ENCODE measurements at regions not wholly inside any gene's neighbourhood (a gene's known extent, or its start where the extent isn't known, plus 50 kb on each side); places are given as distances from the start of the nearest gene placed in this dataset.

DNA sequence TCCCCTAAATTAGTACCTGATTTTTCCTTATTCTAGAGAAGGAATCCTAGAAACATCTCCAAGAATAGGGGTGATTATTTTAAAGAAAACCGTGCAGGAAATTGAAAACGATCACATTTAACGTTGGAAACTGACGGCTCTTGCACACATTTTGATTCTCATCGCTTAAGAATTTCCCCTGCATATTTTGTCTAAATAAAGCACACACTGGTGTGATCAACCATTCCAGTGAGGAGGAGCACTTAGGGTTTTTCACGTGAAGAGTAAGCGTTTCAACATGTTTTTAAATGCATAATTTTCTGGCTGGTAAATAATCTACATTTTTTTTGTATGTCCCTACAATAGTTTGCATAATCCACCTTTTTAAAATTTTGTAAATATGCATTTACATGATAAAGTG lies 229.7 kb upstream of the PFKP start:
- in situ Hi-C loops (cut with MboI; ENCODE audit: low pct_unique_long_range_greater_than_20kb, low sequenced_read_pairs, unreplicated experiment) = no loop called here
- TF ChIP-seq, protein P1, sequence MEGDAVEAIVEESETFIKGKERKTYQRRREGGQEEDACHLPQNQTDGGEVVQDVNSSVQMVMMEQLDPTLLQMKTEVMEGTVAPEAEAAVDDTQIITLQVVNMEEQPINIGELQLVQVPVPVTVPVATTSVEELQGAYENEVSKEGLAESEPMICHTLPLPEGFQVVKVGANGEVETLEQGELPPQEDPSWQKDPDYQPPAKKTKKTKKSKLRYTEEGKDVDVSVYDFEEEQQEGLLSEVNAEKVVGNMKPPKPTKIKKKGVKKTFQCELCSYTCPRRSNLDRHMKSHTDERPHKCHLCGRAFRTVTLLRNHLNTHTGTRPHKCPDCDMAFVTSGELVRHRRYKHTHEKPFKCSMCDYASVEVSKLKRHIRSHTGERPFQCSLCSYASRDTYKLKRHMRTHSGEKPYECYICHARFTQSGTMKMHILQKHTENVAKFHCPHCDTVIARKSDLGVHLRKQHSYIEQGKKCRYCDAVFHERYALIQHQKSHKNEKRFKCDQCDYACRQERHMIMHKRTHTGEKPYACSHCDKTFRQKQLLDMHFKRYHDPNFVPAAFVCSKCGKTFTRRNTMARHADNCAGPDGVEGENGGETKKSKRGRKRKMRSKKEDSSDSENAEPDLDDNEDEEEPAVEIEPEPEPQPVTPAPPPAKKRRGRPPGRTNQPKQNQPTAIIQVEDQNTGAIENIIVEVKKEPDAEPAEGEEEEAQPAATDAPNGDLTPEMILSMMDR (IDR thresholded peaks at IDR 0.05; ENCODE audit: extremely low read depth, insufficient read depth, missing control alignments) = no peak
- DNase-seq (ENCODE audit: low spot score) = no peak

DNA sequence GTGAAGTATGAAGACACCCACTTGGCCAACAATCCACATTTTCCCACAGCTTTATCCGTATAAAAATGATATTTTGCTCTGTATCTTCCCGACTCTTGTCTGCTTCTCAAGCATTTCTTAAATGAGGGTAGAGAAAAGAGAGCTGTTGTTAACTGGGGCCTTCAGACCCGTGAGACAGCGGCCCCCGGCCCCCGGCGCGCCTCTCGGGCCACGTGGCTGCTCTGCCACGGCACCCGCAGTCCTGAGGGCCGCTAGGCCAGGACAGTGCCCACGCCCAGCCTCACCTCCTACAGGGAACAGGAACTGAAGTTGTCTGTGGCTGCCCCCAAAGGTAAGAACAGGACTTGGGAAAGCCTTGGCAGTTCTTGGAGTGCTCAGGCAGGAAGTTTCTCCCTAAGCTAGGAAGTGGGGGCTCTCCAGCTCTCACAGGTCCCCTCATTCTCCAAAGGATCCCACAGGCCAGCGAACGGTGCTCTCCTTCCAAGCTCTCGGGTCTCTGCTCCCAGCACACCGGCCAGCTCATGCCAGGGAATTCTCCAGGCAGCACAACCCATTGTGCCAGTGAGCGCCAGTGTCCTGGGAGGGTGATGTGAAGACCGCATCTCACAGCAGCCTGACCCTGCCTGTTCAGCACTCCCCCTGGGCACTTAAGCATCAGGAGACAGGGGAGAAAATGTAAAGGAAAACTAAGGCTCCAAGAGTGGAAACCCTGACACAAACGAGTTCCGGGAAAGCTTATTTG lies 230.3 kb upstream of the PFKP start:
- DNase-seq (ENCODE audit: low spot score) = no peak
- TF ChIP-seq, protein P1 (IDR thresholded peaks at IDR 0.05; ENCODE audit: extremely low read depth, insufficient read depth, missing control alignments) = no peak
- in situ Hi-C loops (cut with MboI; ENCODE audit: low pct_unique_long_range_greater_than_20kb, low sequenced_read_pairs, unreplicated experiment) = no loop called here

- TF ChIP-seq, protein P1 (IDR thresholded peaks at IDR 0.05; ENCODE audit: extremely low read depth, insufficient read depth, missing control alignments) = no peak
- no peak for DNase-seq (ENCODE audit: low spot score)
- in situ Hi-C loops (cut with MboI; ENCODE audit: low pct_unique_long_range_greater_than_20kb, low sequenced_read_pairs, unreplicated experiment) = no loop called here
These were observed 233.1 kb upstream of the PFKP start for GRCh38 chr10:2834214-2834613.

DNA sequence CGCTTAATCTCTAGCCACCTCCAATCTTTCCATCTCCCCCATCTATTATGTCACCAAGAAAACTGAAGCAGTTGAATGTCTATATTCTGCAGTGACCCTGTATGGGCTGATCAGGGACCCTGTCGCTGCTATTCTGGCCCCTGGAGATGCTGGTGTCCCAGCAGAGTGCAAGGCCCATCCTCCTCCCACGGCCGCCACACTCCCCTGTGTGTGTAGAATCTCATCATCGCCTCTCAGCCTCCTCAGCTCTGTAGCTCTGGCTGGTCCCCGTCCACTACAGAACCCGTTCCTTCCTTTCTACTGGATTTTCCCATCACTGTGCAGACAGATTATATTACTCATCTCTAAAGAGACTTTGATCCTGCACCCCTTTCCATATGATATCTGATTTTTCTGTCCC lies 235.8 kb upstream of the PFKP start:
- no peak for DNase-seq (ENCODE audit: low spot score)
- TF ChIP-seq, protein P1 (IDR thresholded peaks at IDR 0.05; ENCODE audit: extremely low read depth, insufficient read depth, missing control alignments) = no peak
- in situ Hi-C loops (cut with MboI; ENCODE audit: low pct_unique_long_range_greater_than_20kb, low sequenced_read_pairs, unreplicated experiment) = no loop called here

GRCh38 chr10:2828741-2829140 lies 238.6 kb upstream of the PFKP start:
- TF ChIP-seq, protein P1 (IDR thresholded peaks at IDR 0.05; ENCODE audit: extremely low read depth, insufficient read depth, missing control alignments) = no peak
- in situ Hi-C loops (cut with MboI; ENCODE audit: low pct_unique_long_range_greater_than_20kb, low sequenced_read_pairs, unreplicated experiment) = no loop called here
- DNase-seq (ENCODE audit: low spot score) = no peak

DNA sequence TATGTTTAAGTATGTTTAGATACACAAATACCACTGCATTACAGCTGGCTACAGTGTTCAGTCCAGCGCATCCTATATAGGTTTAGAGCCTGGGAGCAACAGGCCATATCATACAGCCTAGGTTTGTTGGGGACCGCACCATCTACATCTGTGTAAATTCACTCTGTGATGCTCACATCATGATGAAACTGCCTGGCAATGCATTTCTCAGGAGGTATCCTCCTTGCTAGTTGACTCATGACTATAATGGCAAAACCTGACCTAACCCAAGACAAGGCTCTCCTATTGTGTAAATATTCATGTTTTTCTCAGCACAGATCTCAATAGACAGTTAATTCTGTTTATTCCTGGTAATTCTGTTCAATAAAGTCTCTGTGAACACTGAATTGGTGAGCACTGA lies 240.7 kb upstream of the PFKP start:
- DNase-seq (ENCODE audit: low spot score) = no peak
- TF ChIP-seq, protein P1 (IDR thresholded peaks at IDR 0.05; ENCODE audit: extremely low read depth, insufficient read depth, missing control alignments) = no peak
- in situ Hi-C loops (cut with MboI; ENCODE audit: low pct_unique_long_range_greater_than_20kb, low sequenced_read_pairs, unreplicated experiment) = no loop called here

All from GM13977 (cell line).